HG02610 (cell line): ENCODE measurements at regions not wholly inside any gene's neighbourhood (a gene's known extent, or its start where the extent isn't known, plus 50 kb on each side); places are given as distances from the start of the nearest gene placed in this dataset.
"Not testable (repeated sequence)": the region's sequence is repeated elsewhere in the genome, so short reads cannot be mapped to it uniquely, and the experiment has no call there.

Source experiments
- ATAC-seq: cut with Tn5 transposase; IDR thresholded peaks from one replicate; pipeline ENCODE4 v1.9.1; 2021; ENCODE audit warnings: mild to moderate bottlenecking, moderate library complexity; ENCODE audit not compliant: unreplicated experiment

GRCh38 chr22:47618180-47619010 is 855.9 kb downstream of the TBC1D22A start:
- ATAC-seq = no peak

GRCh38 chr22:47617186-47617585 is 854.7 kb downstream of the TBC1D22A start:
- ATAC-seq = no peak

GRCh38 chr22:47616396-47617020 is 854.1 kb downstream of the TBC1D22A start:
- no peak for ATAC-seq

- no peak for ATAC-seq
Observed at GRCh38 chr22:47615051-47615450, 852.6 kb downstream of the TBC1D22A start.

- ATAC-seq = no peak
Observed at GRCh38 chr22:47613606-47614350, 851.3 kb downstream of the TBC1D22A start.

GRCh38 chr22:47613181-47613580 is 850.7 kb downstream of the TBC1D22A start:
- ATAC-seq = not testable (repeated sequence)

- no peak for ATAC-seq
Observed at GRCh38 chr22:47612311-47612910, 850.0 kb downstream of the TBC1D22A start.

GRCh38 chr22:47610764-47611163 is 848.3 kb downstream of the TBC1D22A start:
- ATAC-seq = no peak

- ATAC-seq = no peak
Observed at GRCh38 chr22:47610281-47610680, 847.8 kb downstream of the TBC1D22A start.

- no peak for ATAC-seq
Observed at GRCh38 chr22:47609653-47610052, 847.2 kb downstream of the TBC1D22A start.

GRCh38 chr22:47608421-47608820 is 846.0 kb downstream of the TBC1D22A start:
- ATAC-seq = no peak

- no peak for ATAC-seq
Observed at GRCh38 chr22:47607486-47607885, 845.0 kb downstream of the TBC1D22A start.

- ATAC-seq = no peak
Observed at GRCh38 chr22:47606426-47606825, 844.0 kb downstream of the TBC1D22A start.

GRCh38 chr22:47605886-47606285 is 843.4 kb downstream of the TBC1D22A start:
- ATAC-seq = no peak

GRCh38 chr22:47605441-47605840 is 843.0 kb downstream of the TBC1D22A start:
- no peak for ATAC-seq

GRCh38 chr22:47604563-47604962 is 842.1 kb downstream of the TBC1D22A start:
- ATAC-seq = no peak

GRCh38 chr22:47602732-47603131 is 840.3 kb downstream of the TBC1D22A start:
- ATAC-seq = no peak

GRCh38 chr22:47601666-47602065 is 839.2 kb downstream of the TBC1D22A start:
- ATAC-seq = no peak

- ATAC-seq = no peak
Observed at GRCh38 chr22:47600791-47601625, 838.6 kb downstream of the TBC1D22A start.

- ATAC-seq = no peak
Observed at GRCh38 chr22:47600281-47600680, 837.8 kb downstream of the TBC1D22A start.
